ENCODE measurements at regions not wholly inside any gene's neighbourhood (a gene's known extent, or its start where the extent isn't known, plus 50 kb on each side); places are given as distances from the start of the nearest gene placed in this dataset.

DNA sequence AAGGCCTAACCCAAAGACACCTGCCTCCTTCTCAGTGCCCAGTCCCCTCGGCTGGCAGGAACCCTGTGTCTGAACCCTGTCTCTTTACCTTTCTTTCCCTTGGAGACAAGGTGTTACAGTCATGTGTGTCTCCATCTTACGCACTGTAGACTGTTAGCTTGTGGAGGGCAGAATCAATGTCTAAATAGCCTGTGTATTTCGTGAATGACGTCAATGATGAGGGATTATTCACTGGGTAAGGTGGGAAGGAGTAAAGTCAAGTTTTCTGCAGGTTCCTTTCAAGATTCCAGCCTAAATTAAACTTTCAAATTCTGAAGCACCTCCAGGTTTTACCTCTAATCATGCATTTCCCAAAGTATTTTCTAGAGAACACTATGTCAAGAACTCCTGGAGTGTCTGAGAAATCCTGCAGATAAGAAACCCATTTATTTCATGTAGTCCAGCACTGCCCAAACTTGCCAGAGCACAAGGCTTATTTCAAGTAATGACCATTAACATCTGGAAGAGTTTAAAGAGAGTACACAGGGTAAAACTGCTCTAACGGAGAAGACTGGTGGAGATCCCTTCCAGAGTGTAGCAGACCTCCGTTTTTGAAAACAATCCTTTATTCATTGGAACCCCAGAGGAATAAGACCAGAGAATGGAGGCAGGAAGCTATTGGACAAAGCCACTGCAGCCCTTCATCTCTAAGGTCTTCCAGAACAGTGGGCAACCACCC lies 72.8 kb downstream of the KCNF1 start:
- H3K27me3 ChIP-seq (ENCODE audit: control insufficient read depth in 5 of 5, insufficient read depth in 4 of 5, low read length in 5 of 5) = peaks cover 7 to 22% (median 10%) of the 10 kb centered on the region in 5 donors
- no peaks in the 10 kb centered on the region for H3K36me3 ChIP-seq (ENCODE audit: control insufficient read depth in 5 of 5, insufficient read depth in 5 of 5, low read length in 5 of 5)
- H3K4me1 ChIP-seq (ENCODE audit: control insufficient read depth in 5 of 5, insufficient read depth in 5 of 5, low read length in 5 of 5) = peaks cover 0 to 4% (median 0%) of the 10 kb centered on the region in 5 donors
- no peak overlapping the region for H3K27ac ChIP-seq (ENCODE audit: low read depth, low read length)
- H3K9me3 ChIP-seq (ENCODE audit: control insufficient read depth in 5 of 5, low read length in 5 of 5) = no peaks in the 10 kb centered on the region
- no peak overlapping the region for H3K4me3 ChIP-seq (ENCODE audit: low read depth in 1 of 5, low read length in 5 of 5)
- no peak overlapping the region for H3K9ac ChIP-seq (ENCODE audit: low read length in 5 of 5)

DNA sequence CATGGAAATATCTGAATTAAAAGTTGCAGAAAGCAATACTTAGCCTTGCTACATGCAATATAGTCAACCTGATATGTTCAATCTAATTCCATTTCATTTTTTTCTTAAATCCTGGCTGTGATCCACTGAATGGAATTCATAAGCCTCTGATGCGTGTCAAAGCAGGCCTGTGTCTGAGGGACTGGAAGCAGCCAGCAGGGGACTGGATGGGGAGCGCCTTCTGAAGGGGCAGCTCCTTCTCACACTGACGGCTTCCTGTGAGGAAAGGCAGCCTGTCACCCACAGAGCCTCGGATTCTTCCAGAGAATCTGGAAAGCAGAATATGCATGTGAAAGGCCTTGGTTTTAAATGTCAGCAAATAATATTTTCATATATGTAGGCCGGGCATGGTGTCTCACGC lies 73.5 kb downstream of the KCNF1 start:
- Histone ChIP-seq H3K4me3 (ENCODE audit: low read depth in 1 of 5, low read length in 5 of 5) (no peak overlapping the region), H3K27me3 (ENCODE audit: control insufficient read depth in 5 of 5, insufficient read depth in 4 of 5, low read length in 5 of 5) (peaks cover 7 to 22% (median 10%) of the 10 kb centered on the region in 5 donors), H3K36me3 (ENCODE audit: control insufficient read depth in 5 of 5, insufficient read depth in 5 of 5, low read length in 5 of 5) (no peaks in the 10 kb centered on the region), H3K9me3 (ENCODE audit: control insufficient read depth in 5 of 5, low read length in 5 of 5) (no peaks in the 10 kb centered on the region), H3K27ac (ENCODE audit: low read depth, low read length) (no peak overlapping the region), H3K9ac (ENCODE audit: low read length in 5 of 5) (no peak overlapping the region), H3K4me1 (ENCODE audit: control insufficient read depth in 5 of 5, insufficient read depth in 5 of 5, low read length in 5 of 5) (peaks cover 0 to 4% (median 0%) of the 10 kb centered on the region in 5 donors)

DNA sequence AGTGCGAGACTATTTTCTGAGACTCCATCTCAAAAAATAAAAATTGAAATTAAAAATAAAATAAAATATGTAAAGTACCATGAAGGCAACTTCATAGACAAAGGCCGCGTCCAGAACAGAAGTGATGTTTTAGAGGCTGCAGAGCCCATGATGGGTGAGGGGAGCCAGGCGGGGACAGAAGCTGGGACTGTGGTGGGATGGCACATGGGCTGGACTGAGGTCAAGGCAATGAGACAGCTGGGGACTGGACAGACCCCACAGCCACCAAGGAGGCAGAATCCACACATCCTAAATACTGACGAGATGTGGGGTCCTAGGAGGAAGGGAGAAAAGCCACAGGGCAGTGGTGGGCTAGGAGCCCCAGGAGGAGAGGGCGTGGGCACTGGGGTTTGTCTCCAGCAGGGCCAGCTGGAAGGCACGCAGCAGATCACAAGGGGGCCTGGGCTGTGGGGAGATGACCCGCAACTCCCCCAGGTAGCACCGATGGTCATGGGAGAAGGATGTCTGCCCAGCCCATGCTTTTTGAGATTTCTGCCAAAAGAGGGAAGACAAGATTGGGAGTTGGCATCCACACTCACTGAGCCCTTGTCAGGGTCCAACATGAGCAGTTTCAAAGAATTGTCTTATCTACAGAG lies 74.3 kb downstream of the KCNF1 start:
- H3K27me3 ChIP-seq (ENCODE audit: control insufficient read depth in 5 of 5, insufficient read depth in 4 of 5, low read length in 5 of 5) = peaks cover 9 to 22% (median 10%) of the 10 kb centered on the region in 5 donors
- no peak overlapping the region for H3K9ac ChIP-seq (ENCODE audit: low read length in 5 of 5)
- H3K9me3 ChIP-seq (ENCODE audit: control insufficient read depth in 5 of 5, low read length in 5 of 5) = no peaks in the 10 kb centered on the region
- no peak overlapping the region for H3K27ac ChIP-seq (ENCODE audit: low read depth, low read length)
- peaks cover 0 to 4% (median 0%) of the 10 kb centered on the region in 5 donors for H3K4me1 ChIP-seq (ENCODE audit: control insufficient read depth in 5 of 5, insufficient read depth in 5 of 5, low read length in 5 of 5)
- no peaks in the 10 kb centered on the region for H3K36me3 ChIP-seq (ENCODE audit: control insufficient read depth in 5 of 5, insufficient read depth in 5 of 5, low read length in 5 of 5)
- H3K4me3 ChIP-seq (ENCODE audit: low read depth in 1 of 5, low read length in 5 of 5) = no peak overlapping the region

DNA sequence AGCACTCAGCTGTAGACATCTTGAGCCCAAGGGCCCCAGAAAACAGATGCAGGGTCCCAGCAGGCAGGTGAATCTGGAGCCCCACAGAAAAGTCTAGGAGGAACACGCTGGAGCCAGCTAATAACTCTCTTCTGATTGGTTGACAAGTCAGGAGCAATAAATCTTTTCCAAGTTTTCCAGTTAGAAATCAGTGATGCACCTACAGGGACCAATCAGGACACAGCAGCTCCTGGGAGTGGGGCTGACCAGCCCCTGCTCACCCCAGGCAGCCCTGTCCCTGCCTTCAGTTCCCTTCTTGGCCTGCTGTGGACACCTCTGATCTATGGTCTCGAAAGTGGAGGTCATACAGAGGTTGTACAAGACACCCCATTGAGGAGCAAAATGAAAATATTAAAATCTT lies 75.7 kb downstream of the KCNF1 start:
- H3K27me3 ChIP-seq (ENCODE audit: control insufficient read depth in 5 of 5, insufficient read depth in 4 of 5, low read length in 5 of 5) = peaks cover 9 to 22% (median 10%) of the 10 kb centered on the region in 5 donors
- H3K4me1 ChIP-seq (ENCODE audit: control insufficient read depth in 5 of 5, insufficient read depth in 5 of 5, low read length in 5 of 5) = peaks cover 0 to 4% (median 0%) of the 10 kb centered on the region in 5 donors
- no peaks in the 10 kb centered on the region for H3K36me3 ChIP-seq (ENCODE audit: control insufficient read depth in 5 of 5, insufficient read depth in 5 of 5, low read length in 5 of 5)
- H3K9ac ChIP-seq (ENCODE audit: low read length in 5 of 5) = no peak overlapping the region
- H3K4me3 ChIP-seq (ENCODE audit: low read depth in 1 of 5, low read length in 5 of 5) = no peak overlapping the region
- H3K9me3 ChIP-seq (ENCODE audit: control insufficient read depth in 5 of 5, low read length in 5 of 5) = no peaks in the 10 kb centered on the region
- no peak overlapping the region for H3K27ac ChIP-seq (ENCODE audit: low read depth, low read length)

DNA sequence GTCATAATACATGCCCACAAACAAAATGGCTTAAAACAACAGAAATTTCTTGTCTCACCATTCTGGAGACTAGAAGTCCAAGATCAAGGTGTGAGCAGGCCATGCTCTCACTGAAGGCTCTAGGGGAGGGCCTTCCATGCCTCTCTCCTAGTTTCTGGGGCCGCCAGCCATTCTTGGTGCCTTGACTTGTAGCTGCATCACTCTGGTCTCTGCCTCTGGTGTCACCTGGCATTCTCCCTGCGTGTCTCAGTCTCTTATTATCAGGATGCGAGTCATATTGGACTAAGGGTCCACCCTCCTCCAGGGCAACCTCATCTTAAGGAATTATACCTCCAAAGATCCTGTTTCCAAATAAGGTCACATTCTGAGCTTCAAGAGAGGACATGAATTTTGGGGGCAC lies 76.1 kb downstream of the KCNF1 start:
- H3K36me3 ChIP-seq (ENCODE audit: control insufficient read depth in 5 of 5, insufficient read depth in 5 of 5, low read length in 5 of 5) = no peaks in the 10 kb centered on the region
- no peak overlapping the region for H3K9ac ChIP-seq (ENCODE audit: low read length in 5 of 5)
- no peaks in the 10 kb centered on the region for H3K9me3 ChIP-seq (ENCODE audit: control insufficient read depth in 5 of 5, low read length in 5 of 5)
- no peak overlapping the region for H3K27ac ChIP-seq (ENCODE audit: low read depth, low read length)
- H3K4me3 ChIP-seq (ENCODE audit: low read depth in 1 of 5, low read length in 5 of 5) = no peak overlapping the region
- H3K27me3 ChIP-seq (ENCODE audit: control insufficient read depth in 5 of 5, insufficient read depth in 4 of 5, low read length in 5 of 5) = peaks cover 9 to 22% (median 10%) of the 10 kb centered on the region in 5 donors
- H3K4me1 ChIP-seq (ENCODE audit: control insufficient read depth in 5 of 5, insufficient read depth in 5 of 5, low read length in 5 of 5) = peaks cover 0 to 4% (median 0%) of the 10 kb centered on the region in 5 donors

DNA sequence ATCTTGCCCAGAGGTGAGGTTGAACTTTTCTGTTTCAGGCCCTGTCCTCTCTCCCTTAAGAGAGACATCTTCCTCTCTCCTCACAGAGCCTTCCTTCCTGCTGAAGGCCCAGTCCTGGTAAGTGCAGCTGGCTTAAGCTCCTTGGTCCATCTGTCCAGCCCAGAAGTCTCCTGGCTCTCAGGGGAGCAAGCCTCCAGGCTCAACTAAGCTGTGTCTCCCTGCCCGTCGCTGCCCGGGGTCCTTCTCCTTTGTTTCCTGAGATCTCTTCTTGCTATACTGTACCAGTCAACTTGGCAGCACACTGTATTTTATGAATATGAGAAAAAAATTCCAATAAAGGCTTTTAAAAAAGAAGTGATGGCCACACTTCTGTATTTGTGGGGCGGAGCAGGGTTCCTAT lies 77.4 kb downstream of the KCNF1 start:
- Histone ChIP-seq H3K4me3 (ENCODE audit: low read depth in 1 of 5, low read length in 5 of 5) (no peak overlapping the region), H3K27ac (ENCODE audit: low read depth, low read length) (no peak overlapping the region), H3K36me3 (ENCODE audit: control insufficient read depth in 5 of 5, insufficient read depth in 5 of 5, low read length in 5 of 5) (no peaks in the 10 kb centered on the region)

DNA sequence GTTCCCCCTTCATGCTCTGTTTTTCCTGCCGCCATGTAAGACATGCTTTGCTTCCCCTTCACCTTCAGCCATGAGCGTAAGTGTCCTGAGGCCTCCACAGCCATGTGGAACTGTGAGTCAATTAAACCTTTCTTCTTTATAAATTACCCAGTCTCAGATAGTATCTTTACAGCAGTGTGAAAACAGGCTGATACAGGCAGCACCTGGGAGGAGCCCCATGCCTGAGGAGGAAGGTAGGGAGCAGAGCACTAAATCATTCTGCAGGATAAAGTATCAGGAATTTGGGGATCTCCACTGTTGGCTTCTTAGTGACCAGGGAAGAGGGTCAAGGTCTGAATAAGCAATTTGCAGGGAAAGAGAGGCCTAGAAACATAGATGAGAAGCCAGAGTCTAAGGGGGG lies 78.0 kb downstream of the KCNF1 start:
- Histone ChIP-seq H3K9me3 (ENCODE audit: control insufficient read depth in 5 of 5, low read length in 5 of 5) (no peaks in the 10 kb centered on the region), H3K4me3 (ENCODE audit: low read depth in 1 of 5, low read length in 5 of 5) (no peak overlapping the region), H3K4me1 (ENCODE audit: control insufficient read depth in 5 of 5, insufficient read depth in 5 of 5, low read length in 5 of 5) (peaks cover 0 to 3% (median 0%) of the 10 kb centered on the region in 5 donors), H3K9ac (ENCODE audit: low read length in 5 of 5) (no peak overlapping the region), H3K36me3 (ENCODE audit: control insufficient read depth in 5 of 5, insufficient read depth in 5 of 5, low read length in 5 of 5) (no peaks in the 10 kb centered on the region), H3K27ac (ENCODE audit: low read depth, low read length) (no peak overlapping the region), H3K27me3 (ENCODE audit: control insufficient read depth in 5 of 5, insufficient read depth in 4 of 5, low read length in 5 of 5) (peaks cover 0 to 7% (median 2%) of the 10 kb centered on the region in 5 donors)

More for the DNA sequence above, 77.4 kb downstream of the KCNF1 start:
- H3K9ac ChIP-seq (ENCODE audit: low read length in 5 of 5) = no peak overlapping the region
- H3K27me3 ChIP-seq (ENCODE audit: control insufficient read depth in 5 of 5, insufficient read depth in 4 of 5, low read length in 5 of 5) = peaks cover 0 to 11% (median 7%) of the 10 kb centered on the region in 5 donors
- peaks cover 0 to 3% (median 0%) of the 10 kb centered on the region in 5 donors for H3K4me1 ChIP-seq (ENCODE audit: control insufficient read depth in 5 of 5, insufficient read depth in 5 of 5, low read length in 5 of 5)
- no peaks in the 10 kb centered on the region for H3K9me3 ChIP-seq (ENCODE audit: control insufficient read depth in 5 of 5, low read length in 5 of 5)

DNA sequence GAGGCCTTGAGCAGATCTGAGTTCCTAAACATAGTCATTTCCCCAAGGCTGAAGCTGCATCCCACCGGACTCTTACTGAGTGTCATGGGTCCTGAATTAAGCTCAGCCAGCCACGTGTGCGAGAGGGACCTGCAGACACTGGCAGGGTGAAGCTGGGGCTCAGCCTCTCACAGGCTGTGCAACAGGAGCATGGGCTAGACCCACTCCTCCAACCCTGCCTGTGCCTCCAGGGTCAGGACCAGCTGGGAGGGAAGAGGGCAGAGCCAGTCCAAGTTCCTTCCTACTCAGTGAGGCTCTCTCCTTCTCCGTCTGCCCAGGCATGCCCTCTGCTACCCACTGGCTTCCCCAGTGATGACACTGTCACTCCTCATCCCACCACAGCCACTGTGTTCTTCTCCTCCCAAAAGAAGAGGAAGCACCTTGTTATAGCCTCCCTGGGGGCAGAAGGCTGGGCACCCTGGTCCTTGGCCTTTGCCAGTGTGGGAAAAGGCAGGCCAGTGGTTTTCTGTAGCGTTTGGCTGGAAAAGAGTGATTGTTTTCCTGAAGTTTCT lies 78.9 kb downstream of the KCNF1 start:
- Histone ChIP-seq H3K36me3 (ENCODE audit: control insufficient read depth in 5 of 5, insufficient read depth in 5 of 5, low read length in 5 of 5) (no peaks in the 10 kb centered on the region), H3K4me1 (ENCODE audit: control insufficient read depth in 5 of 5, insufficient read depth in 5 of 5, low read length in 5 of 5) (peaks cover 0 to 3% (median 0%) of the 10 kb centered on the region in 5 donors), H3K27me3 (ENCODE audit: control insufficient read depth in 5 of 5, insufficient read depth in 4 of 5, low read length in 5 of 5) (peaks cover 0 to 7% (median 3%) of the 10 kb centered on the region in 5 donors), H3K9me3 (ENCODE audit: control insufficient read depth in 5 of 5, low read length in 5 of 5) (no peaks in the 10 kb centered on the region), H3K4me3 (ENCODE audit: low read depth in 1 of 5, low read length in 5 of 5) (no peak overlapping the region), H3K9ac (ENCODE audit: low read length in 5 of 5) (no peak overlapping the region), H3K27ac (ENCODE audit: low read depth, low read length) (no peak overlapping the region)

DNA sequence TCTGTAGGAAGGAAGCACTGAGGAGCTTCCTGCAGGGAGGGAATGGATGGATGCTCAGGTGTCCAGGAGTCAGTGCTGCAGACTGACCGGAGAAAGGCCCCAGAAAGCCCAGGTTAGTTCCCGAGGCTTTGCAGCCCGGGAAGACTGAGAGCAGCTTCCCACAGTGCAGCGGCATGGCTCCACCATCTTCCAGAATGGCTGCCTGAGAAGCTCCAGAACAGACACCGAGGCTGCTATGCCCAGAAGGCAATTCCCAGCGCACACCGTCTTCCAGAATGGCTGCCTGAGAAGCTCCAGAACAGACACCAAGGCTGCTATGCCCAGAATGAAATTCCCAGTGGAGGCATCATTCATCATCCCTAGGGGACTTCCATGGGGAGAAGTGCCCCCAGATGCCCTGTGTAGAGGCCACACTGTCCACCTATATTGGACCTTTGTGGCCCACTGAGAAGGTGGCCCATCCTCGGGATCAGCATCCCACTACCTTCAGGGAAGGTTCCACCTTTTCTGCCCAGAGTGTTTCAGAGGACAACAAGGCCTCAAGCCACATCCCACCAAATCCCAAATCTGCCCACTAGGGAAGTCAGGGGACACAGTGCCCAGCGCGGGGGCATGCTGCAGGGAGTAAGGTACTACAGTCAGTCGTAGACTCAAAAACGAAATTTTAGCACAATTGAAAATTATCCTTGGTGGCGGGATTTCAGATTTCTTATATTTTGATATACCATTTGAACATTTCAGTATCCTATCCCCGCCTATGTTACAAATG lies 80.5 kb downstream of the KCNF1 start:
- H3K9ac ChIP-seq (ENCODE audit: low read length in 5 of 5) = no peak overlapping the region
- no peaks in the 10 kb centered on the region for H3K9me3 ChIP-seq (ENCODE audit: control insufficient read depth in 5 of 5, low read length in 5 of 5)
- no peak overlapping the region for H3K4me3 ChIP-seq (ENCODE audit: low read depth in 1 of 5, low read length in 5 of 5)
- peaks cover 0 to 7% (median 3%) of the 10 kb centered on the region in 5 donors for H3K27me3 ChIP-seq (ENCODE audit: control insufficient read depth in 5 of 5, insufficient read depth in 4 of 5, low read length in 5 of 5)
- H3K4me1 ChIP-seq (ENCODE audit: control insufficient read depth in 5 of 5, insufficient read depth in 5 of 5, low read length in 5 of 5) = peaks cover 0 to 3% (median 0%) of the 10 kb centered on the region in 5 donors
- H3K27ac ChIP-seq (ENCODE audit: low read depth, low read length) = no peak overlapping the region
- no peaks in the 10 kb centered on the region for H3K36me3 ChIP-seq (ENCODE audit: control insufficient read depth in 5 of 5, insufficient read depth in 5 of 5, low read length in 5 of 5)

Data from subcutaneous abdominal adipose tissue (tissue), 5 donors.